HG03095 (cell line): ENCODE measurements at regions not wholly inside any gene's neighbourhood (a gene's known extent, or its start where the extent isn't known, plus 50 kb on each side); places are given as distances from the start of the nearest gene placed in this dataset.

Experiments used
- ATAC-seq: cut with Tn5 transposase; IDR thresholded peaks from one replicate; pipeline ENCODE4 v1.9.1; 2021; ENCODE audit warnings: moderate library complexity; ENCODE audit not compliant: unreplicated experiment

- no peak for ATAC-seq
Measured at GRCh38 chr4:128342762-128343161, 55.1 kb upstream of the PGRMC2 start.

- ATAC-seq = no peak
Measured at GRCh38 chr4:128341634-128342033, 54.0 kb upstream of the PGRMC2 start.

DNA sequence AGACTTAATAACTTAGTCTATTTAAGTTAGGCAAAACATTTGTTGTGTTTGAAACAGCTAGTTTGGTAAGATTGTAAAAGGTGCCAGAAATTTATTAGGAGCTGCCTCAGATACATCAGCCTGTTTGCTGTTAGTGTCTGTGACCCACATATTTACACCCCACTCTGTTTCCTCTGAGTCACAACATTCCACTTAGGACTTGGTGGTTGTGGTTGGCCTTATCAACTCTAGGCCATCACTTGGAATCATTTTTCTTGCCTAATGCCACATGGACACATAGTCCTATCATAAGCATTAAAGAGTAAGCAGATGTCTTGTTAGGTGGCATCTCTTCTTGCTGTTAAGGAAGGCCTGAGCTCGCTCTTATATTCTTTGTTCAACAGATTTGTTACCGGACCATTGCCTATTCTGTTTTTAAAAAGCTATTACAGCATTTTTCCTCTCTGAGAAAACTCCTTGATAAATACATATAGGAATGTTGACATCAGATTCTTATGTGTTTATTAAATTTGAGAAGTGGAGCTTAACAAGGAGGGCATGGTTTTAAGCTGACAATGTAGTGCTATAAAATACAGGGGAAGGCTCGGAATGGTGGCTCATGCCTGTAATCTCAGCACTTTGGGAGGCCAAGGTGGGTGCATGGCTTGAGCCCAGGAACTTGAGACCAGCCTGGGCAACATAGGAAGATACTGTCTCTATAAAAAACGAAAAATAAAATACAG is 51.2 kb upstream of the PGRMC2 start:
- ATAC-seq = no peak

- no peak for ATAC-seq
Measured at GRCh38 chr4:128337863-128338262, 50.2 kb upstream of the PGRMC2 start.
